HG02759 (cell line): ENCODE measurements at regions not wholly inside any gene's neighbourhood (a gene's known extent, or its start where the extent isn't known, plus 50 kb on each side); places are given as distances from the start of the nearest gene placed in this dataset.
A peak's percentile ranks its signal among the peaks of the same experiment; 100 is the strongest.
"Not testable (repeated sequence)": the region's sequence is repeated elsewhere in the genome, so short reads cannot be mapped to it uniquely, and the experiment has no call there.

Experiments used
- ATAC-seq: cut with Tn5 transposase; IDR thresholded peaks from one replicate; pipeline ENCODE4 v1.9.1; 2021; ENCODE audit warnings: mild to moderate bottlenecking, moderate library complexity; ENCODE audit not compliant: unreplicated experiment

GRCh38 chrX:140165849-140166248, 200.5 kb upstream of the CXorf66 start:
- ATAC-seq: no peak

- ATAC-seq: no peak
These were observed 199.1 kb upstream of the CXorf66 start for GRCh38 chrX:140164391-140164790.

- no peak for ATAC-seq
These were observed 198.2 kb upstream of the CXorf66 start for GRCh38 chrX:140163371-140164159.

GRCh38 chrX:140157611-140158010, 192.3 kb upstream of the CXorf66 start:
- ATAC-seq: no peak

GRCh38 chrX:140157143-140157542, 191.8 kb upstream of the CXorf66 start:
- no peak for ATAC-seq

GRCh38 chrX:140151316-140151715, 186.0 kb upstream of the CXorf66 start:
- no peak for ATAC-seq

GRCh38 chrX:140149761-140150160, 184.4 kb upstream of the CXorf66 start:
- no peak for ATAC-seq

- peak; percentile 55 for ATAC-seq
These were observed 176.2 kb upstream of the CXorf66 start for GRCh38 chrX:140141444-140142029.

- not testable (repeated sequence) for ATAC-seq
These were observed 173.2 kb upstream of the CXorf66 start for GRCh38 chrX:140138492-140138891.

- not testable (repeated sequence) for ATAC-seq
These were observed 172.7 kb upstream of the CXorf66 start for GRCh38 chrX:140138065-140138464.

- no peak for ATAC-seq
These were observed 167.6 kb upstream of the CXorf66 start for GRCh38 chrX:140132937-140133336.

GRCh38 chrX:140123446-140123845, 158.1 kb upstream of the CXorf66 start:
- no peak for ATAC-seq

- ATAC-seq: not testable (repeated sequence)
These were observed 148.7 kb upstream of the CXorf66 start for GRCh38 chrX:140114059-140114458.

GRCh38 chrX:140110081-140110650, 144.8 kb upstream of the CXorf66 start:
- no peak for ATAC-seq

- ATAC-seq: no peak
These were observed 139.4 kb upstream of the CXorf66 start for GRCh38 chrX:140104760-140105159.

- ATAC-seq: no peak
These were observed 133.9 kb upstream of the CXorf66 start for GRCh38 chrX:140099221-140099620.

GRCh38 chrX:140092121-140092520, 126.8 kb upstream of the CXorf66 start:
- no peak for ATAC-seq

GRCh38 chrX:140091125-140091886, 126.0 kb upstream of the CXorf66 start:
- ATAC-seq: peak; percentile 91

- ATAC-seq: no peak
These were observed 125.4 kb upstream of the CXorf66 start for GRCh38 chrX:140090800-140091124.

- no peak for ATAC-seq
These were observed 123.1 kb upstream of the CXorf66 start for GRCh38 chrX:140088438-140088837.

- ATAC-seq: no peak
These were observed 122.6 kb upstream of the CXorf66 start for GRCh38 chrX:140087875-140088274.

- no peak for ATAC-seq
These were observed 121.4 kb upstream of the CXorf66 start for GRCh38 chrX:140086691-140087090.
